ENCODE measurements at regions not wholly inside any gene's neighbourhood (a gene's known extent, or its start where the extent isn't known, plus 50 kb on each side); places are given as distances from the start of the nearest gene placed in this dataset.

DNA sequence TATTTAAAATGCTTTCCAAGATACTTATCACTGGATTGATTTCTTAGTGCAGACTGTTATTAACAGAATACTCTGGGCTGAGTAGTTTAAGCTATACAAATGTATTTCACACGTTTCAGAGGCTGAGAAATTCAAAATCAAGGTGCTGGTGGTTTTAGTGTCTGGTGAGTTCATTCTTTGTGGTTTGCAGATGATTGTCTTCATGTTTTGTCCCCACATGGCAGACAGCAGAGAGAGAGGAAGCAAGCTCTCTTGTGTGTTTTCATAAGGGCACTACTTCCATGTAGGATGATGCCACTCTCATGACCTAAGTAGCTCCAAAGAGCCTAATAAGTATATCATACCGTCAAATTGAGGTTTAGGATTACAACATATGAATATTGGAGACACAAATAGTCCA lies 1348.9 kb upstream of the FLRT2 start:
- CTCF ChIA-PET, result no interaction called here
- H3K36me3 ChIP-seq (ENCODE audit: control insufficient read depth in 2 of 2, insufficient read depth in 1 of 2, low read length in 2 of 2), result no peaks in the 10 kb centered on the region

DNA sequence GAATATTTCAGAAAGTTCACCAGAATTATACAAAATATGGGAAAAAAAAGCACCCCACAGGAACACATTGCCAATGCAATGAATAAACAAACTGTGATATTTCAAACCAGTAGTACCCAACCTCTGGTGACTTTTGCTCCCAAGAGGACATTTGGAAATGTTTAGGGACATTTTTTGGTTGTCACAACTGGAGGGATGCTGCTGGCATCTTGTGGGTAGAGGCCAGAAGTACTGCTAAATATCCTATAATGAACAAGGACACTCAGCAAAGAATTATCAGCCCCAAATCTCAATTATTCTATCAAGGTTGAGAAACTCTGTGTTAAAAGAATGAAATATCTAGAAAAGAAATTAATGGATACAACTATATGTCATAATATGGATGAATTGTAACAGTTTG lies 1334.4 kb upstream of the FLRT2 start:
- POLR2A ChIA-PET, result no interaction called here
- H3K27ac ChIP-seq (ENCODE audit: extremely low read depth, low read depth, low read length), result no peak overlapping the region
- H3K4me3 ChIP-seq (ENCODE audit: low read depth, low read length), result no peak overlapping the region
- no peaks in the 10 kb centered on the region for H3K36me3 ChIP-seq (ENCODE audit: control insufficient read depth in 2 of 2, insufficient read depth in 1 of 2, low read length in 2 of 2)
- H3K9me3 ChIP-seq (ENCODE audit: control insufficient read depth, insufficient read depth, low read depth, low read length), result no peaks in the 10 kb centered on the region
- H3K4me1 ChIP-seq (ENCODE audit: control insufficient read depth, insufficient read depth, low read length), result no peaks in the 10 kb centered on the region
- CTCF ChIA-PET, result interaction anchor here (0.7 kb wide), 1 partner anchor 128 kb away, joined by 3 read pairs; no protein-coding TSS in a partner anchor
- TF ChIP-seq ZNF654 (tag by site-specific recombination; IDR thresholded peaks at IDR 0.05; ENCODE audit: low read depth) (no peak), ZNF341 (tag by site-specific recombination; IDR thresholded peaks at IDR 0.05; ENCODE audit: low read depth) (no peak), ZNF623 (tag by site-specific recombination; IDR thresholded peaks at IDR 0.05) (no peak), ZNF24 (tag by site-specific recombination; IDR thresholded peaks at IDR 0.05) (no peak), BCL11B (tag by site-specific recombination; IDR thresholded peaks at IDR 0.05; ENCODE audit: low read depth) (no peak), ZNF10 (tag by site-specific recombination; IDR thresholded peaks at IDR 0.05) (no peak)
- TF ChIP-seq, protein P1, sequence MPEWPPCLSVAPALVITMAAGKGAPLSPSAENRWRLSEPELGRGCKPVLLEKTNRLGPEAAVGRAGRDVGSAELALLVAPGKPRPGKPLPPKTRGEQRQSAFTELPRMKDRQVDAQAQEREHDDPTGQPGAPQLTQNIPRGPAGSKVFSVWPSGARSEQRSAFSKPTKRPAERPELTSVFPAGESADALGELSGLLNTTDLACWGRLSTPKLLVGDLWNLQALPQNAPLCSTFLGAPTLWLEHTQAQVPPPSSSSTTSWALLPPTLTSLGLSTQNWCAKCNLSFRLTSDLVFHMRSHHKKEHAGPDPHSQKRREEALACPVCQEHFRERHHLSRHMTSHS (tag by site-specific recombination; IDR thresholded peaks at IDR 0.05), result no peak

More for the DNA sequence above, 1348.9 kb upstream of the FLRT2 start:
- Histone ChIP-seq H3K9me3 (ENCODE audit: control insufficient read depth, insufficient read depth, low read depth, low read length) (no peaks in the 10 kb centered on the region), H3K4me3 (ENCODE audit: low read depth, low read length) (no peak overlapping the region), H3K27ac (ENCODE audit: extremely low read depth, low read depth, low read length) (no peak overlapping the region), H3K4me1 (ENCODE audit: control insufficient read depth, insufficient read depth, low read length) (no peaks in the 10 kb centered on the region)
- TF ChIP-seq ZNF548 (tag by site-specific recombination; IDR thresholded peaks at IDR 0.05) (no peak), ZNF837 (tag by site-specific recombination; IDR thresholded peaks at IDR 0.05) (no peak), PRDM1 (tag by site-specific recombination; IDR thresholded peaks at IDR 0.05) (no peak), ZNF221 (tag by site-specific recombination; IDR thresholded peaks at IDR 0.05; ENCODE audit: borderline replicate concordance) (no peak), ZNF785 (tag by site-specific recombination; IDR thresholded peaks at IDR 0.05) (no peak), ZNF433 (tag by site-specific recombination; IDR thresholded peaks at IDR 0.05; ENCODE audit: low read depth) (no peak), ZNF473 (tag by site-specific recombination; IDR thresholded peaks at IDR 0.05) (no peak), ZNF214 (tag by site-specific recombination; IDR thresholded peaks at IDR 0.05; ENCODE audit: borderline replicate concordance) (no peak), ZNF138 (tag by site-specific recombination; IDR thresholded peaks at IDR 0.05; ENCODE audit: borderline replicate concordance) (no peak), ZNF544 (tag by site-specific recombination; IDR thresholded peaks at IDR 0.05) (no peak)
- TF ChIP-seq, protein P2, sequence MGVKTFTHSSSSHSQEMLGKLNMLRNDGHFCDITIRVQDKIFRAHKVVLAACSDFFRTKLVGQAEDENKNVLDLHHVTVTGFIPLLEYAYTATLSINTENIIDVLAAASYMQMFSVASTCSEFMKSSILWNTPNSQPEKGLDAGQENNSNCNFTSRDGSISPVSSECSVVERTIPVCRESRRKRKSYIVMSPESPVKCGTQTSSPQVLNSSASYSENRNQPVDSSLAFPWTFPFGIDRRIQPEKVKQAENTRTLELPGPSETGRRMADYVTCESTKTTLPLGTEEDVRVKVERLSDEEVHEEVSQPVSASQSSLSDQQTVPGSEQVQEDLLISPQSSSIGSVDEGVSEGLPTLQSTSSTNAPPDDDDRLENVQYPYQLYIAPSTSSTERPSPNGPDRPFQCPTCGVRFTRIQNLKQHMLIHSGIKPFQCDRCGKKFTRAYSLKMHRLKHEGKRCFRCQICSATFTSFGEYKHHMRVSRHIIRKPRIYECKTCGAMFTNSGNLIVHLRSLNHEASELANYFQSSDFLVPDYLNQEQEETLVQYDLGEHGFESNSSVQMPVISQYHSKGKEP (tag by site-specific recombination; IDR thresholded peaks at IDR 0.05), result no peak
- TF ChIP-seq, protein P3, sequence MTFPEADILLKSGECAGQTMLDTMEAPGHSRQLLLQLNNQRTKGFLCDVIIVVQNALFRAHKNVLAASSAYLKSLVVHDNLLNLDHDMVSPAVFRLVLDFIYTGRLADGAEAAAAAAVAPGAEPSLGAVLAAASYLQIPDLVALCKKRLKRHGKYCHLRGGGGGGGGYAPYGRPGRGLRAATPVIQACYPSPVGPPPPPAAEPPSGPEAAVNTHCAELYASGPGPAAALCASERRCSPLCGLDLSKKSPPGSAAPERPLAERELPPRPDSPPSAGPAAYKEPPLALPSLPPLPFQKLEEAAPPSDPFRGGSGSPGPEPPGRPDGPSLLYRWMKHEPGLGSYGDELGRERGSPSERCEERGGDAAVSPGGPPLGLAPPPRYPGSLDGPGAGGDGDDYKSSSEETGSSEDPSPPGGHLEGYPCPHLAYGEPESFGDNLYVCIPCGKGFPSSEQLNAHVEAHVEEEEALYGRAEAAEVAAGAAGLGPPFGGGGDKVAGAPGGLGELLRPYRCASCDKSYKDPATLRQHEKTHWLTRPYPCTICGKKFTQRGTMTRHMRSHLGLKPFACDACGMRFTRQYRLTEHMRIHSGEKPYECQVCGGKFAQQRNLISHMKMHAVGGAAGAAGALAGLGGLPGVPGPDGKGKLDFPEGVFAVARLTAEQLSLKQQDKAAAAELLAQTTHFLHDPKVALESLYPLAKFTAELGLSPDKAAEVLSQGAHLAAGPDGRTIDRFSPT (tag by site-specific recombination; IDR thresholded peaks at IDR 0.05), result no peak
- TF ChIP-seq, protein P4, sequence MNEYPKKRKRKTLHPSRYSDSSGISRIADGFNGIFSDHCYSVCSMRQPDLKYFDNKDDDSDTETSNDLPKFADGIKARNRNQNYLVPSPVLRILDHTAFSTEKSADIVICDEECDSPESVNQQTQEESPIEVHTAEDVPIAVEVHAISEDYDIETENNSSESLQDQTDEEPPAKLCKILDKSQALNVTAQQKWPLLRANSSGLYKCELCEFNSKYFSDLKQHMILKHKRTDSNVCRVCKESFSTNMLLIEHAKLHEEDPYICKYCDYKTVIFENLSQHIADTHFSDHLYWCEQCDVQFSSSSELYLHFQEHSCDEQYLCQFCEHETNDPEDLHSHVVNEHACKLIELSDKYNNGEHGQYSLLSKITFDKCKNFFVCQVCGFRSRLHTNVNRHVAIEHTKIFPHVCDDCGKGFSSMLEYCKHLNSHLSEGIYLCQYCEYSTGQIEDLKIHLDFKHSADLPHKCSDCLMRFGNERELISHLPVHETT (tag by site-specific recombination; IDR thresholded peaks at IDR 0.05), result no peak
- TF ChIP-seq, protein P5, sequence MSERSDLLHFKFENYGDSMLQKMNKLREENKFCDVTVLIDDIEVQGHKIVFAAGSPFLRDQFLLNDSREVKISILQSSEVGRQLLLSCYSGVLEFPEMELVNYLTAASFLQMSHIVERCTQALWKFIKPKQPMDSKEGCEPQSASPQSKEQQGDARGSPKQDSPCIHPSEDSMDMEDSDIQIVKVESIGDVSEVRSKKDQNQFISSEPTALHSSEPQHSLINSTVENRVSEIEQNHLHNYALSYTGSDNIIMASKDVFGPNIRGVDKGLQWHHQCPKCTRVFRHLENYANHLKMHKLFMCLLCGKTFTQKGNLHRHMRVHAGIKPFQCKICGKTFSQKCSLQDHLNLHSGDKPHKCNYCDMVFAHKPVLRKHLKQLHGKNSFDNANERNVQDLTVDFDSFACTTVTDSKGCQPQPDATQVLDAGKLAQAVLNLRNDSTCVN (tag by site-specific recombination; optimal IDR thresholded peaks at IDR 0.05), result no peak
- TF ChIP-seq, protein P6, sequence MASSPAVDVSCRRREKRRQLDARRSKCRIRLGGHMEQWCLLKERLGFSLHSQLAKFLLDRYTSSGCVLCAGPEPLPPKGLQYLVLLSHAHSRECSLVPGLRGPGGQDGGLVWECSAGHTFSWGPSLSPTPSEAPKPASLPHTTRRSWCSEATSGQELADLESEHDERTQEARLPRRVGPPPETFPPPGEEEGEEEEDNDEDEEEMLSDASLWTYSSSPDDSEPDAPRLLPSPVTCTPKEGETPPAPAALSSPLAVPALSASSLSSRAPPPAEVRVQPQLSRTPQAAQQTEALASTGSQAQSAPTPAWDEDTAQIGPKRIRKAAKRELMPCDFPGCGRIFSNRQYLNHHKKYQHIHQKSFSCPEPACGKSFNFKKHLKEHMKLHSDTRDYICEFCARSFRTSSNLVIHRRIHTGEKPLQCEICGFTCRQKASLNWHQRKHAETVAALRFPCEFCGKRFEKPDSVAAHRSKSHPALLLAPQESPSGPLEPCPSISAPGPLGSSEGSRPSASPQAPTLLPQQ (tag by site-specific recombination; IDR thresholded peaks at IDR 0.05), result no peak
- TF ChIP-seq, protein P7, sequence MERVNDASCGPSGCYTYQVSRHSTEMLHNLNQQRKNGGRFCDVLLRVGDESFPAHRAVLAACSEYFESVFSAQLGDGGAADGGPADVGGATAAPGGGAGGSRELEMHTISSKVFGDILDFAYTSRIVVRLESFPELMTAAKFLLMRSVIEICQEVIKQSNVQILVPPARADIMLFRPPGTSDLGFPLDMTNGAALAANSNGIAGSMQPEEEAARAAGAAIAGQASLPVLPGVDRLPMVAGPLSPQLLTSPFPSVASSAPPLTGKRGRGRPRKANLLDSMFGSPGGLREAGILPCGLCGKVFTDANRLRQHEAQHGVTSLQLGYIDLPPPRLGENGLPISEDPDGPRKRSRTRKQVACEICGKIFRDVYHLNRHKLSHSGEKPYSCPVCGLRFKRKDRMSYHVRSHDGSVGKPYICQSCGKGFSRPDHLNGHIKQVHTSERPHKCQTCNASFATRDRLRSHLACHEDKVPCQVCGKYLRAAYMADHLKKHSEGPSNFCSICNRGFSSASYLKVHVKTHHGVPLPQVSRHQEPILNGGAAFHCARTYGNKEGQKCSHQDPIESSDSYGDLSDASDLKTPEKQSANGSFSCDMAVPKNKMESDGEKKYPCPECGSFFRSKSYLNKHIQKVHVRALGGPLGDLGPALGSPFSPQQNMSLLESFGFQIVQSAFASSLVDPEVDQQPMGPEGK (tag by site-specific recombination; IDR thresholded peaks at IDR 0.05), result no peak
- POLR2A ChIA-PET, result no interaction called here
